ENCODE measurements at regions not wholly inside any gene's neighbourhood (a gene's known extent, or its start where the extent isn't known, plus 50 kb on each side); places are given as distances from the start of the nearest gene placed in this dataset.

DNA sequence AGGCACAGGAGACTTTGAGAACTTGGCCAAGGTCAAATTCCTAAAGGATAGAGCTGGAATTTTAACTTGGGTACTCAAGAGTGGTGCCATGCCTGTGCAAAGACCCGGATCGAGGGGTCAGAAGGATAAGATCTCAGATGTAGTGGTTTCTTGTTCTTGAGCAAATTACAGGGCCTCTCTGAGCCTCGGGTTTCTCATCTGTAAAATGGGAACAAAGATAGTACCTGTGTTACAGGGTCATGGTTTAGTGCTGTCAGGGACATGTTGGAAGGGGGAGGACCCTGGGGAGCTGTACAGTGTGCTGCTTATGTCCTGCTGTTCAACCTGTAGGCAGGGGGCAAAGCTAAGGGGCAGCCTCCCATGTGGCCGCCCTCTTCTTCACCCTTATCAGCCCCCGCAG is 173.5 kb upstream of the HAAO start:
- no peak overlapping the region for H3K4me3 ChIP-seq (ENCODE audit: low read depth, low read length)
- TF ChIP-seq CTCF (IDR thresholded peaks at IDR 0.05; ENCODE audit: borderline replicate concordance, insufficient read depth, low read depth, low read length) = no peak

GRCh38 chr2:42965196-42965595 is 172.8 kb upstream of the HAAO start:
- no peak overlapping the region for H3K4me3 ChIP-seq (ENCODE audit: low read depth, low read length)
- no peak for TF ChIP-seq CTCF (IDR thresholded peaks at IDR 0.05; ENCODE audit: borderline replicate concordance, insufficient read depth, low read depth, low read length)

GRCh38 chr2:42964439-42965083 is 172.2 kb upstream of the HAAO start:
- H3K4me3 ChIP-seq (ENCODE audit: low read depth, low read length) = no peak overlapping the region
- TF ChIP-seq CTCF (IDR thresholded peaks at IDR 0.05; ENCODE audit: borderline replicate concordance, insufficient read depth, low read depth, low read length) = no peak

DNA sequence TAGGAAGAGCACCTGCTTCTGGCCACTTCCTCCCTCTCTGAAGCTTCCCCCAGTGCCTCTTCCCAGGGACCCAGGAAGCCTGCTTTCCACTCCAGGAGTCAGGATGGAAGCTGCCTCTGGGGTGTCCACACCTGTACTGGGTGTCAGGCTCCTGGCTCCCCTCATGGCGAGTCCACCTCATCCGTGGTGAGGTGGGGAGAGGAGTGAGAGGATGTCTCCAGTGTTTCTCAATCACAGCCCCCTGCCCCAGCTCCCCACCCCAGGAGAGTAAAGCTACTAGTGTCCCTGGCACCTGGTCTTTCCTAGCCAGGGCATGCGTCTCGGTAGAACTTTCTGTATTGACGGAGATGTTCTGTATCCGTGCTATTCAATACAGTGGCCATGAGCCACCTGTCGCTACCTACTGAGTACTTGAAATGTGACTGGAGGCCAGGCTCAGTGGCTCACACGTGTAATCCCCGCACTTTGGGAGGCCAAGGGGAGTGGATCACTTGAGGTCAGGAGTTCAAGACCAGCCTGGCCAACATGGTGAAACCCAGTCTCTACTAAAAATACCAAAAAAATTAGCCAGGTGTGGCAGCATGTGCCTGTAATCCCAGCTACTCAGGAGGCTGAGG is 171.2 kb upstream of the HAAO start:
- TF ChIP-seq CTCF (IDR thresholded peaks at IDR 0.05; ENCODE audit: borderline replicate concordance, insufficient read depth, low read depth, low read length) = no peak
- H3K4me3 ChIP-seq (ENCODE audit: low read depth, low read length) = no peak overlapping the region

DNA sequence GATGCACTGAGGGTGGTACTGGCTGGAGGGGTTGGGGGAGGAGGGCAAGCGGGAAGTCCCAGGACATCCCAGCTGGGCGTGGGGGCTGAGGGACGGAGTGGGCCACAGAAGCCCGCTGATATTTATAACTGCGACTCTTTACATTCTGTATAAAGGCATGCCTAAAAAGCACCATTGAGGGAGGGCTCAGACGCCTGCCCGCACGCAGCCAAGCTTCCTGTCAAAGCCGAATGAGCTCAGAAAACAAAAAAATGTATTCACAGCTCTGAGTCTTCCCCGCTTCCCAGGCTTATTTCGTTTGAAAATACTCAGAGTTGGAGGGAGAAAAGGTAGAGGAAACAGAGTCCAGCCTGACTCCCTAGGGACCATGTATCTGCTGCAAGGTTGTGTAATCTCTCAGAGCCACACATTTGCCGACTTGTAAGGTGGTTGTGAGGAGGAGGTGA is 170.1 kb upstream of the HAAO start:
- no peak for TF ChIP-seq CTCF (IDR thresholded peaks at IDR 0.05; ENCODE audit: borderline replicate concordance, insufficient read depth, low read depth, low read length)
- no peak overlapping the region for H3K4me3 ChIP-seq (ENCODE audit: low read depth, low read length)

DNA sequence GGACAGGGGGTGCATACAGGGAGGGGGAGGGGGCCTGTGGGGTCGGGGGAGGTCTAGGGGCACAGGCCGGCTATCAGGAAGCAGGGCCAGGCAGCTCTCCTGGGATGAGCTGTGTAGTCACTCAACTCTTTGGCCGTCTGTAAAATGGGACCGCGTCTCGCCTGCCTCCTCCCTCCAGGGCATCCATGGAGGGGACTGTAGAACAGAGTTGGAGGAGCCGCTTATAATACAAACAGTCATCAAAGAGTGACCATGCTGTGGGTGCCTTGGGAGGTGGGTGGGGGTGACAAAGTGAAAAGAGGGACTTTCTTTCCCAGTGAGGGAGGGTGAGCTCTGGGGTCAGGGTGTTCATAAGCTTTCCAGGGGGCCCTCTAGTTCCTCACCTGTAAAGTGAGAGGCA is 169.6 kb upstream of the HAAO start:
- H3K4me3 ChIP-seq (ENCODE audit: low read depth, low read length) = no peak overlapping the region

More for the DNA sequence above, 169.6 kb upstream of the HAAO start:
- no peak for TF ChIP-seq CTCF (IDR thresholded peaks at IDR 0.05; ENCODE audit: borderline replicate concordance, insufficient read depth, low read depth, low read length)

Data from GM12875 (cell line).